ENCODE measurements at regions not wholly inside any gene's neighbourhood (a gene's known extent, or its start where the extent isn't known, plus 50 kb on each side); places are given as distances from the start of the nearest gene placed in this dataset.

DNA sequence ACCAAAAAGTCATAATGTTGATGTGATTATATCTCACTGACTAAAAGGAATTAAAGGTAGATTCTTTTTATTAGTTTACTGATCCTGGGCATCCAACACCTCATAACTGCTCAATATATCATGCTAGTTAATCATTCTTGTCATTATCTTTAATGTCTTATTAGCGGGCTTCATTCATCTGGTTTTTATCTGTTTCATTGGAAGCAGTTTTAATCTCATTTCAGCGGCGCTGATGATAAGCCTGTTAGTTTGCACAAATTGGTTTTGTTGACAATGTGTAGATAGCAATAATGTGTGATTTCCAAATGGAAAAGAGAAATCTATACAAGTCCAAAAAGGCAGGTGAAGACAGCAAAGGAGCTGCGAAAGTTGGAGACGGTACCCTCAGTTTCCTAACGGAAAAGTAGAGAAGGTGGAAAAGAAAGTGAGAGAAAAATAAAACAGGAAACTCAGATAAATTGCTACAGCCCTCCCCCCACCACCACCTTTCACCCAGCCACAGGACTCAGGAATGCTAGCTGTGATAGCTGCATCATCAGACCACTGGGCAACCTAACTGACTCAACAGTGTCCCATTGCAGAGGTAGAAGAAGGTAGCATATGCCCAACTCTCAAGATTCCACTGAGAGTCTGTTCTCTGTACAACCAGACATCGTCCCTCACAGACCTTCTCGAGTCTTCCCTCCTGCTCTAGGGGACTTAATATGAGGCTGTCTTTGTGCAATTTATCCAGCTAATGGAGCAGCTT, 241.7 kb upstream of the CAMK1G start:
- H3K27ac ChIP-seq (ENCODE audit: low read depth, low read length) = no peak overlapping the region
- H3K27me3 ChIP-seq (ENCODE audit: control insufficient read depth, insufficient read depth, low read length) = no peaks in the 10 kb centered on the region
- no peaks in the 10 kb centered on the region for H3K36me3 ChIP-seq (ENCODE audit: control insufficient read depth, insufficient read depth, low read length)
- no peak overlapping the region for H3K4me3 ChIP-seq (ENCODE audit: low read depth, low read length)
- no peaks in the 10 kb centered on the region for H3K9me3 ChIP-seq (ENCODE audit: control insufficient read depth, insufficient read depth, low read length)
- peaks cover 3% of the 10 kb centered on the region for H3K4me1 ChIP-seq (ENCODE audit: control insufficient read depth, insufficient read depth, low read length)
- WGBS (ENCODE audit: insufficient coverage) = 68% methylated on average over 3 of the region's 8 CpGs
- DNase-seq (ENCODE audit: low read depth in 4 of 6, low spot score in 6 of 6) = peak in 1 of 6 donors; percentile 69

DNA sequence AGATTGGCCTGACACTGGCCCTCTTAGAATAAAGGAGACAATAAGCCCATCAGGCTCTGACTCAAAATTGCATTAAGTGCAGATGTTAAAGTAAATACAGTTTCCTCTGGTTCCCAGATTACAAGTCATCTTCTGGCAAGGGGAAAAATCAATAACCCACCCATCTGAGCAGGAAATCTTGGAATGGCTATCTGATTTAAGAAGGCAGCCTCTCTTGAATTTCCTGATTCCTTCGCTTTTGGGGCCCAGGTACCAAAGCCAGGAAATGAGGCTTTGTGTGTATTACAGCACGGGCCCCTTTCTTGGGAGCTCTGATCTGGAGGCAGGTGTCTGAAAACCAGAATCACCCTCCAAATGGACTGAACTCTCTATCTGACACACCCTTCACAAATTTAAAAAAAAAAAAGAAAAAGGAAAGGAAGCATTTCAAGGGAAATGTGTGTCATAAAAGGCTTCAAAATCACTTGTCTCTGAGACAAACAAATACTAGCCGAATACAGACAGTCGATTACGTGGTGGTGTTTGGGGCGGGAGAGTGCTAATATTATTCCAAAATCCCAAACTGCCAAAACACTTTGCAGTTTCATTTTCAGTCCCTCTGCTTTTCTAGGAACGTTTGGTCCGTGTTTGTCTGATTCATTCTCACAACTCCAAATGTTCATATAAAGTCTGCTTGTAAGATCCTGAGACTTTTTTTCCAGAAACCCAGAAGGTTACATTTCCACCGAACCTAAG, 240.9 kb upstream of the CAMK1G start:
- DNase-seq (ENCODE audit: low read depth in 4 of 6, low spot score in 6 of 6) = peak in 1 of 6 donors; percentile 66
- no peak overlapping the region for H3K27ac ChIP-seq (ENCODE audit: low read depth, low read length)
- no peaks in the 10 kb centered on the region for H3K27me3 ChIP-seq (ENCODE audit: control insufficient read depth, insufficient read depth, low read length)
- no peaks in the 10 kb centered on the region for H3K9me3 ChIP-seq (ENCODE audit: control insufficient read depth, insufficient read depth, low read length)
- H3K4me3 ChIP-seq (ENCODE audit: low read depth, low read length) = no peak overlapping the region
- 98% methylated on average over 6 of the region's 9 CpGs for WGBS (ENCODE audit: insufficient coverage)
- H3K4me1 ChIP-seq (ENCODE audit: control insufficient read depth, insufficient read depth, low read length) = peaks cover 3% of the 10 kb centered on the region
- no peaks in the 10 kb centered on the region for H3K36me3 ChIP-seq (ENCODE audit: control insufficient read depth, insufficient read depth, low read length)

DNA sequence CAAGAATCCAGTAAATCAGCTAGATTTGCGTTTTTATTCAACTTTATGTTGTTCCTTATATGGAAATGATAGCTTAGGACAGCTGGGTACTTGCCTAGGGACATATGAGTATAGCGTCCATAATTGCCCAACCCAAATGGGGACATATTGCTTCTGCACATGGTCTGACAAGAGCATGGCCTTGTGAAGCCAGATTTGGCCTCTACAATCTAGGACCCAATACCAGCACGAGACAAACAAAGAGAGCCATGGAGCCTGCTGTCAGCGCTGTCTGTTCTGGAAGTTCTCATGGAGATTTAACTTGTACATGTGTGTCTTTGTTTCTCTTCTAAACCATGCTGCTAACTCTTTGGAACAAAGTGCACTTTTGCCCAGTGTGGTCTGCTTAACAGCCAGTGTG, 240.0 kb upstream of the CAMK1G start:
- no peaks in the 10 kb centered on the region for H3K27me3 ChIP-seq (ENCODE audit: control insufficient read depth, insufficient read depth, low read length)
- H3K4me3 ChIP-seq (ENCODE audit: low read depth, low read length) = no peak overlapping the region
- no peaks in the 10 kb centered on the region for H3K9me3 ChIP-seq (ENCODE audit: control insufficient read depth, insufficient read depth, low read length)
- peaks cover 3% of the 10 kb centered on the region for H3K4me1 ChIP-seq (ENCODE audit: control insufficient read depth, insufficient read depth, low read length)
- no peaks in the 10 kb centered on the region for H3K36me3 ChIP-seq (ENCODE audit: control insufficient read depth, insufficient read depth, low read length)
- WGBS (ENCODE audit: insufficient coverage) = 67% methylated on average over 2 of the region's 4 CpGs
- H3K27ac ChIP-seq (ENCODE audit: low read depth, low read length) = no peak overlapping the region
- DNase-seq (ENCODE audit: low read depth in 4 of 6, low spot score in 6 of 6) = peak in 1 of 6 donors; percentile 24

GRCh38 chr1:209344156-209344555, 239.4 kb upstream of the CAMK1G start:
- H3K4me3 ChIP-seq (ENCODE audit: low read depth, low read length) = no peak overlapping the region
- H3K27ac ChIP-seq (ENCODE audit: low read depth, low read length) = no peak overlapping the region
- no peaks in the 10 kb centered on the region for H3K27me3 ChIP-seq (ENCODE audit: control insufficient read depth, insufficient read depth, low read length)
- H3K9me3 ChIP-seq (ENCODE audit: control insufficient read depth, insufficient read depth, low read length) = no peaks in the 10 kb centered on the region
- H3K36me3 ChIP-seq (ENCODE audit: control insufficient read depth, insufficient read depth, low read length) = no peaks in the 10 kb centered on the region
- no CpG with 5 or more reads among the region's 2 CpGs for WGBS (ENCODE audit: insufficient coverage)
- peak in 1 of 6 donors; percentile 45 for DNase-seq (ENCODE audit: low read depth in 4 of 6, low spot score in 6 of 6)
- peaks cover 3% of the 10 kb centered on the region for H3K4me1 ChIP-seq (ENCODE audit: control insufficient read depth, insufficient read depth, low read length)

- peak in 1 of 6 donors; percentile 66 for DNase-seq (ENCODE audit: low read depth in 4 of 6, low spot score in 6 of 6)
- Histone ChIP-seq H3K36me3 (ENCODE audit: control insufficient read depth, insufficient read depth, low read length) (no peaks in the 10 kb centered on the region), H3K27me3 (ENCODE audit: control insufficient read depth, insufficient read depth, low read length) (no peaks in the 10 kb centered on the region), H3K4me1 (ENCODE audit: control insufficient read depth, insufficient read depth, low read length) (peaks cover 11% of the 10 kb centered on the region), H3K27ac (ENCODE audit: low read depth, low read length) (no peak overlapping the region), H3K9me3 (ENCODE audit: control insufficient read depth, insufficient read depth, low read length) (no peaks in the 10 kb centered on the region), H3K4me3 (ENCODE audit: low read depth, low read length) (no peak overlapping the region)
- WGBS (ENCODE audit: insufficient coverage) = 48% methylated on average over 3 of the region's 9 CpGs
Measured at GRCh38 chr1:209349363-209350308, 233.9 kb upstream of the CAMK1G start.

DNA sequence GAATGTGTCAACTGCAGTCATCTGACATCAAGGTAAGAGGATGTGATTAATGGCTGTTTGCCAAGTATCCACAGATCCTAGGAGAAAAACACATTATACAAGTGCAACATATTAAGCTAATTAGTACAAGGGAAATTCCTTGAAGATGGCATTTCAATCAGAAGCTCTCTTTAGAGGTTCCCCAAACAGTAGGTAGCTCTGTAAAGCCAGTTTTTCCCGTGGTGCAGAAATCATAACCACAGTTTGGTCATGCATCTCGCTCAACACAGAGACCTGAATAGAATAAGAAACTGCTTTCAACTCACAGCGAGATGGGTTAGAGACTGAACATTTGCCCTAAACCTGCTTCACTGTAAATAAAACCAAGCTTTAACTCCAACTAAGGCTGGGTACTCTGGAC, 230.5 kb upstream of the CAMK1G start:
- no peaks in the 10 kb centered on the region for H3K27me3 ChIP-seq (ENCODE audit: control insufficient read depth, insufficient read depth, low read length)
- WGBS (ENCODE audit: insufficient coverage) = 73% methylated on average over 2 of the region's 3 CpGs
- H3K27ac ChIP-seq (ENCODE audit: low read depth, low read length) = no peak overlapping the region
- H3K4me1 ChIP-seq (ENCODE audit: control insufficient read depth, insufficient read depth, low read length) = peaks cover 11% of the 10 kb centered on the region
- H3K4me3 ChIP-seq (ENCODE audit: low read depth, low read length) = no peak overlapping the region
- H3K9me3 ChIP-seq (ENCODE audit: control insufficient read depth, insufficient read depth, low read length) = no peaks in the 10 kb centered on the region
- no peaks in the 10 kb centered on the region for H3K36me3 ChIP-seq (ENCODE audit: control insufficient read depth, insufficient read depth, low read length)
- DNase-seq (ENCODE audit: low read depth in 4 of 6, low spot score in 6 of 6) = peak in 1 of 6 donors; percentile 74

- Histone ChIP-seq H3K4me3 (ENCODE audit: low read depth, low read length) (no peak overlapping the region), H3K27ac (ENCODE audit: low read depth, low read length) (no peak overlapping the region), H3K4me1 (ENCODE audit: control insufficient read depth, insufficient read depth, low read length) (peaks cover 10% of the 10 kb centered on the region), H3K36me3 (ENCODE audit: control insufficient read depth, insufficient read depth, low read length) (no peaks in the 10 kb centered on the region), H3K27me3 (ENCODE audit: control insufficient read depth, insufficient read depth, low read length) (no peaks in the 10 kb centered on the region), H3K9me3 (ENCODE audit: control insufficient read depth, insufficient read depth, low read length) (no peaks in the 10 kb centered on the region)
- peak; percentile 72 to 99 (median 88) for DNase-seq (ENCODE audit: low read depth in 4 of 6, low spot score in 6 of 6)
- 37% methylated on average over 16 of the region's 20 CpGs for WGBS (ENCODE audit: insufficient coverage)
Measured at GRCh38 chr1:209354111-209354839, 229.2 kb upstream of the CAMK1G start.

DNA sequence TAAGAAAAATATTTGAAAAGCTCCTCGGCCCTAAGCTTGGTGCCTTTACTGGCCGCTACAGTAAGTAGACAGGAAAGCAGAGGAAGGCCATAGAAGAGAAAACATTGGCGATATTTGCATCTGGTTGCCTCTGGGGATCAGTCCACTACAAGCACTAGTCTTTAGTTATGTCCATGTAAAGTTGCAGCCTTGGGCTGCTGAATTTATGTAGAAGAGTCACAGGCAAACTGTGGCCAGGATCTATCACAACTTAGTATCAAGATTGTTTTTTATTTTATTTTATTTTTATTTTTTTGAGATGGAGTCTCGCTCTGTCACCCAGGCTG, 228.7 kb upstream of the CAMK1G start:
- Histone ChIP-seq H3K9me3 (ENCODE audit: control insufficient read depth, insufficient read depth, low read length) (no peaks in the 10 kb centered on the region), H3K4me1 (ENCODE audit: control insufficient read depth, insufficient read depth, low read length) (peaks cover 5% of the 10 kb centered on the region)
- WGBS (ENCODE audit: insufficient coverage) = no CpG with 5 or more reads among the region's 4 CpGs

DNA sequence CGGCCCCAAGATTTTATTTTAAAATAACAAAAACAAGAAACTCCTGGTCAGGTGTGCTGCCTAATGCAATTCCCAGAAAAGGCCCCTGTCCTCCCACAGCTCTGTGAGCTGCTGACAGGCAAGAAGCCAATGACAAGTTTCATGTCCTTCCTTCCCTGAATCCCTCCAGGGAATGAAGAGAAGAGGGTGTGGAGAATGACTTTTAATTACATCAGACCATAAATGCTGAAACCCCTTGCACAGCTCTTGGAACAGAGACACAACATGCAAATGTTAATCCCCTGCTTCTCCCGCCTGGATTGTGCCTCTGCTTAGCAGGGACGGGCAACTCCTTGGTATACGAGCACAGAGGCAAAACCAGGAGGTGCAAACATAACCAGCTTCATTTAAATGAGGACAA, 228.1 kb upstream of the CAMK1G start:
- no peak overlapping the region for H3K4me3 ChIP-seq (ENCODE audit: low read depth, low read length)
- no peaks in the 10 kb centered on the region for H3K27me3 ChIP-seq (ENCODE audit: control insufficient read depth, insufficient read depth, low read length)
- 68% methylated on average over 4 of the region's 4 CpGs for WGBS (ENCODE audit: insufficient coverage)
- peaks cover 4% of the 10 kb centered on the region for H3K4me1 ChIP-seq (ENCODE audit: control insufficient read depth, insufficient read depth, low read length)
- H3K36me3 ChIP-seq (ENCODE audit: control insufficient read depth, insufficient read depth, low read length) = no peaks in the 10 kb centered on the region
- H3K27ac ChIP-seq (ENCODE audit: low read depth, low read length) = no peak overlapping the region
- peak in 2 of 6 donors; percentile 14 to 27 for DNase-seq (ENCODE audit: low read depth in 4 of 6, low spot score in 6 of 6)
- H3K9me3 ChIP-seq (ENCODE audit: control insufficient read depth, insufficient read depth, low read length) = no peaks in the 10 kb centered on the region

More for the DNA sequence above, 228.7 kb upstream of the CAMK1G start:
- Histone ChIP-seq H3K27ac (ENCODE audit: low read depth, low read length) (no peak overlapping the region), H3K4me3 (ENCODE audit: low read depth, low read length) (no peak overlapping the region), H3K36me3 (ENCODE audit: control insufficient read depth, insufficient read depth, low read length) (no peaks in the 10 kb centered on the region), H3K27me3 (ENCODE audit: control insufficient read depth, insufficient read depth, low read length) (no peaks in the 10 kb centered on the region)
- no peak for DNase-seq (ENCODE audit: low read depth in 4 of 6, low spot score in 6 of 6)
